Upper lobe of left lung (tissue), 4 donors: ENCODE measurements at regions not wholly inside any gene's neighbourhood (a gene's known extent, or its start where the extent isn't known, plus 50 kb on each side); places are given as distances from the start of the nearest gene placed in this dataset.

Experiments used
- CTCF ChIP-seq, 6 experiments: fragments of 450-650 bp in 4 of 6; fragments of 200-600 bp in 2 of 6; sonication (generic) in 2 of 6; IDR thresholded peaks; one replicate each; pipeline ENCODE4 v1.5.1; 2016 to 2019; ENCODE audit warnings: antibody characterized with exemption in 6 of 6
- EP300 ChIP-seq, 4 donors: sonication (generic); formaldehyde crosslinking; IDR thresholded peaks; one replicate each; pipeline ENCODE4 v1.5.1; 2017; ENCODE audit warnings: antibody characterized with exemption in 4 of 4, control low read depth in 2 of 4
- POLR2A ChIP-seq, 4 donors: fragments of 450-650 bp; IDR thresholded peaks; one replicate each; pipeline ENCODE4 v1.5.1; 2016 to 2017; ENCODE audit warnings: antibody characterized with exemption in 4 of 4, mild to moderate bottlenecking in 2 of 4

GRCh38 chr6:98695091-98695801, 139.1 kb upstream of the POU3F2 start:
- TF ChIP-seq CTCF (IDR thresholded peaks at IDR 0.05): no peak
- TF ChIP-seq POLR2A (IDR thresholded peaks at IDR 0.05): no peak
- no peak for TF ChIP-seq EP300 (IDR thresholded peaks at IDR 0.05)
